ENCODE measurements at regions not wholly inside any gene's neighbourhood (a gene's known extent, or its start where the extent isn't known, plus 50 kb on each side); places are given as distances from the start of the nearest gene placed in this dataset.

DNA sequence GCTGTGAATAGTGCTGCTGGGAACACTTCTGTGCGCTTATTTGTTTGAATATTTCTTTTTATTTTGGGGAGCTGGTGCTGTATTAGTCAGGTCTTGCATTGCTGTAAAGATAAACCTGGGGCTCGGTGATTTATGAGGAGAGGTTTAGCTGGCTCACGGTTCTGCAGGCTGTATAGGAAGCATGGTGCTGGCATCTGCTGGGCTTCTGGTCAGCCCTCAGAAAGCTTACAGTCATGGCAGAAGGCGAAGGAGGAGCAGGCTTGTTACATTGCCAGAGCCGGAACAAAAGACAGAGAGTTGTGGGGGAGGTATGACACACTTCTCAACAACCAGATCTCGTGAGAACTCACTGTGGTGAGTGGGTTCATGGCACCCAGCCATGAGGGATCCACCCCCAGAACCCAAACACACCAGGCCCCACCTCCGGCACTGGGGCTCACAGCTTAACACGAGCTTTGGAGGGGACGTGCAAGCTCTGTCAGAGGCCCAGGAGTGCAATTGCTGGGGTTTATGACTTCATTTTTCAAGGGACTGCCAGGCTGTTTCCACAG, 68.8 kb upstream of the GATA5 start (continued):
- TF ChIP-seq KAT7 (CRISPR knock-in tag; IDR thresholded peaks at IDR 0.05; ENCODE audit: borderline replicate concordance) = no peak
- no peak for TF ChIP-seq TCF7 (CRISPR knock-in tag; IDR thresholded peaks at IDR 0.05; ENCODE audit: low read depth)
- TF ChIP-seq, protein P1, sequence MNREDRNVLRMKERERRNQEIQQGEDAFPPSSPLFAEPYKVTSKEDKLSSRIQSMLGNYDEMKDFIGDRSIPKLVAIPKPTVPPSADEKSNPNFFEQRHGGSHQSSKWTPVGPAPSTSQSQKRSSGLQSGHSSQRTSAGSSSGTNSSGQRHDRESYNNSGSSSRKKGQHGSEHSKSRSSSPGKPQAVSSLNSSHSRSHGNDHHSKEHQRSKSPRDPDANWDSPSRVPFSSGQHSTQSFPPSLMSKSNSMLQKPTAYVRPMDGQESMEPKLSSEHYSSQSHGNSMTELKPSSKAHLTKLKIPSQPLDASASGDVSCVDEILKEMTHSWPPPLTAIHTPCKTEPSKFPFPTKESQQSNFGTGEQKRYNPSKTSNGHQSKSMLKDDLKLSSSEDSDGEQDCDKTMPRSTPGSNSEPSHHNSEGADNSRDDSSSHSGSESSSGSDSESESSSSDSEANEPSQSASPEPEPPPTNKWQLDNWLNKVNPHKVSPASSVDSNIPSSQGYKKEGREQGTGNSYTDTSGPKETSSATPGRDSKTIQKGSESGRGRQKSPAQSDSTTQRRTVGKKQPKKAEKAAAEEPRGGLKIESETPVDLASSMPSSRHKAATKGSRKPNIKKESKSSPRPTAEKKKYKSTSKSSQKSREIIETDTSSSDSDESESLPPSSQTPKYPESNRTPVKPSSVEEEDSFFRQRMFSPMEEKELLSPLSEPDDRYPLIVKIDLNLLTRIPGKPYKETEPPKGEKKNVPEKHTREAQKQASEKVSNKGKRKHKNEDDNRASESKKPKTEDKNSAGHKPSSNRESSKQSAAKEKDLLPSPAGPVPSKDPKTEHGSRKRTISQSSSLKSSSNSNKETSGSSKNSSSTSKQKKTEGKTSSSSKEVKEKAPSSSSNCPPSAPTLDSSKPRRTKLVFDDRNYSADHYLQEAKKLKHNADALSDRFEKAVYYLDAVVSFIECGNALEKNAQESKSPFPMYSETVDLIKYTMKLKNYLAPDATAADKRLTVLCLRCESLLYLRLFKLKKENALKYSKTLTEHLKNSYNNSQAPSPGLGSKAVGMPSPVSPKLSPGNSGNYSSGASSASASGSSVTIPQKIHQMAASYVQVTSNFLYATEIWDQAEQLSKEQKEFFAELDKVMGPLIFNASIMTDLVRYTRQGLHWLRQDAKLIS (CRISPR knock-in tag; IDR thresholded peaks at IDR 0.05; ENCODE audit: borderline replicate concordance) = no peak
- TF ChIP-seq, protein P2, sequence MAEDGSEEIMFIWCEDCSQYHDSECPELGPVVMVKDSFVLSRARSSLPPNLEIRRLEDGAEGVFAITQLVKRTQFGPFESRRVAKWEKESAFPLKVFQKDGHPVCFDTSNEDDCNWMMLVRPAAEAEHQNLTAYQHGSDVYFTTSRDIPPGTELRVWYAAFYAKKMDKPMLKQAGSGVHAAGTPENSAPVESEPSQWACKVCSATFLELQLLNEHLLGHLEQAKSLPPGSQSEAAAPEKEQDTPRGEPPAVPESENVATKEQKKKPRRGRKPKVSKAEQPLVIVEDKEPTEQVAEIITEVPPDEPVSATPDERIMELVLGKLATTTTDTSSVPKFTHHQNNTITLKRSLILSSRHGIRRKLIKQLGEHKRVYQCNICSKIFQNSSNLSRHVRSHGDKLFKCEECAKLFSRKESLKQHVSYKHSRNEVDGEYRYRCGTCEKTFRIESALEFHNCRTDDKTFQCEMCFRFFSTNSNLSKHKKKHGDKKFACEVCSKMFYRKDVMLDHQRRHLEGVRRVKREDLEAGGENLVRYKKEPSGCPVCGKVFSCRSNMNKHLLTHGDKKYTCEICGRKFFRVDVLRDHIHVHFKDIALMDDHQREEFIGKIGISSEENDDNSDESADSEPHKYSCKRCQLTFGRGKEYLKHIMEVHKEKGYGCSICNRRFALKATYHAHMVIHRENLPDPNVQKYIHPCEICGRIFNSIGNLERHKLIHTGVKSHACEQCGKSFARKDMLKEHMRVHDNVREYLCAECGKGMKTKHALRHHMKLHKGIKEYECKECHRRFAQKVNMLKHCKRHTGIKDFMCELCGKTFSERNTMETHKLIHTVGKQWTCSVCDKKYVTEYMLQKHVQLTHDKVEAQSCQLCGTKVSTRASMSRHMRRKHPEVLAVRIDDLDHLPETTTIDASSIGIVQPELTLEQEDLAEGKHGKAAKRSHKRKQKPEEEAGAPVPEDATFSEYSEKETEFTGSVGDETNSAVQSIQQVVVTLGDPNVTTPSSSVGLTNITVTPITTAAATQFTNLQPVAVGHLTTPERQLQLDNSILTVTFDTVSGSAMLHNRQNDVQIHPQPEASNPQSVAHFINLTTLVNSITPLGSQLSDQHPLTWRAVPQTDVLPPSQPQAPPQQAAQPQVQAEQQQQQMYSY (CRISPR knock-in tag; IDR thresholded peaks at IDR 0.05) = no peak
- no peak for TF ChIP-seq ATF1 (CRISPR knock-in tag; IDR thresholded peaks at IDR 0.05)
- no peak for TF ChIP-seq RELA (CRISPR knock-in tag; IDR thresholded peaks at IDR 0.05; ENCODE audit: borderline replicate concordance)
- no peak for TF ChIP-seq ESRRA (CRISPR knock-in tag; IDR thresholded peaks at IDR 0.05; ENCODE audit: borderline replicate concordance)

DNA sequence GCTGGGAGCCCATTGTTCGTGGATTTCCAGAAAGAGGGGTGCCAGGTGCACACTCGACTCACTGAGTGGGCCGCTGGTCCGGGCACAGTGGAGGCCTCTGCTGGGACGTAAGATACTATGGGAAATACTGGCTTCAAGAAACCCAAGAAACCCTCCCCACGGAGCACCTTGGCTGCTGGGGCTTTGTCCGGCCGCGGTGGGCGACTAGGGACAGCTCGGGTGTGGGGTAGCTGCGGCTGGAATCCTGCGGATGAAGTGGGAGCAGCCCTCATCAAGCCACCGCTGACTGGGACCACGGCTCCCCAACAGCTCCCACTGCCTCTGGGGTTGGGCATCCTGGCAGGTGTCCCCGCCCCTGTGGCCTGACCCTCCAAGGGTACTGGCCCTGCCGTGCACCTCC, 69.5 kb upstream of the GATA5 start:
- Mint-ChIP-seq H3K36me3 (no peaks in the 10 kb centered on the region), H3K9me3 (no peaks in the 10 kb centered on the region; the same call in 1 of the 2 replicates), H3K27me3 (ENCODE audit: low read depth) (no peaks in the 10 kb centered on the region; the same call in 1 of the 2 replicates), H3K27ac (no peak overlapping the region), H3K4me1 (no peaks in the 10 kb centered on the region), H3K4me3 (no peak overlapping the region)
- ChIA-PET POLR2A (interaction anchor here (1.0 kb wide), 1 partner anchor 56 kb away, joined by 3 read pairs; no protein-coding TSS in a partner anchor), CTCF (interaction anchor here (0.9 kb wide), 1 partner anchor 45 kb away, joined by 4 read pairs; no protein-coding TSS in a partner anchor)
- DNase-seq (ENCODE audit: low spot score) (no peak), ATAC-seq (no peak)
- TF ChIP-seq, protein P3, sequence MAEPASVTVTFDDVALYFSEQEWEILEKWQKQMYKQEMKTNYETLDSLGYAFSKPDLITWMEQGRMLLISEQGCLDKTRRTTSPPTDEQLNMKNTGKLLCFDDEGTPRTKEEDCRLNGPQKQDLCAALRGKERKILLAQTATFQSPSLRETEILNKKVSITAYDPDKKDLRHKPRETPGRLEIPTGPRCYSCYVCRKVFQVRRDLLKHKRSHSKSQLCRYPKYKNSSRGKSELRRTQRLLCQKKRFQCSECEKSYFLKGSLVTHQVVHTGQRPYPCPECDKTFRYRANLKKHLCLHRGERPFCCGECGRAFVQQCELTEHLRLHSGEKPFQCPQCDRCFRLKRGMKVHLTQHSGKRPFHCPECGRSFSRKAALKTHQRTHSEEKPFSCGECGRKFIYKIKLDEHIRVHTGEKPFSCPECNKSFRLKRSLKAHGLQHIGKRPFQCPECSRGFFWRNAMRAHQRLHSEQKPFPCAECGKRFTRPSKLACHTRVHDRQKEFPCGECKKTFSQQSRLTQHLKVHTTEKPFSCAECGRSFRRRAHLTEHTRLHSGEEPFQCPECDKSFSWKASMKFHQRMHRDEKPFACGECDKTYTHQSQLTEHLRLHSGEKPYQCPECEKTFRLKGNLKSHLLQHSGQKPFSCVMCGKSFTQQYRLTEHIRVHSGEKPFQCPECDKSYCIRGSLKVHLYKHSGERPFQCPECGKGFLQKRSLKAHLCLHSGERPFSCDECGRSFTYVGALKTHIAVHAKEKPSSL (CRISPR knock-in tag; conservative IDR thresholded peaks at IDR 0.05) = no peak
- TF ChIP-seq, protein P4, sequence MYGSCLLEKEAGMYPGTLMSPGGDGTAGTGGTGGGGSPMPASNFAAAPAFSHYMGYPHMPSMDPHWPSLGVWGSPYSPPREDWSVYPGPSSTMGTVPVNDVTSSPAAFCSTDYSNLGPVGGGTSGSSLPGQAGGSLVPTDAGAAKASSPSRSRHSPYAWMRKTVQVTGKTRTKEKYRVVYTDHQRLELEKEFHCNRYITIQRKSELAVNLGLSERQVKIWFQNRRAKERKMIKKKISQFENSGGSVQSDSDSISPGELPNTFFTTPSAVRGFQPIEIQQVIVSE (CRISPR knock-in tag; IDR thresholded peaks at IDR 0.05; ENCODE audit: borderline replicate concordance) = no peak
- TF ChIP-seq, protein P5, sequence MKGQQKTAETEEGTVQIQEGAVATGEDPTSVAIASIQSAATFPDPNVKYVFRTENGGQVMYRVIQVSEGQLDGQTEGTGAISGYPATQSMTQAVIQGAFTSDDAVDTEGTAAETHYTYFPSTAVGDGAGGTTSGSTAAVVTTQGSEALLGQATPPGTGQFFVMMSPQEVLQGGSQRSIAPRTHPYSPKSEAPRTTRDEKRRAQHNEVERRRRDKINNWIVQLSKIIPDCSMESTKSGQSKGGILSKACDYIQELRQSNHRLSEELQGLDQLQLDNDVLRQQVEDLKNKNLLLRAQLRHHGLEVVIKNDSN (CRISPR knock-in tag; IDR thresholded peaks at IDR 0.05) = no peak
- TF ChIP-seq, protein P6, sequence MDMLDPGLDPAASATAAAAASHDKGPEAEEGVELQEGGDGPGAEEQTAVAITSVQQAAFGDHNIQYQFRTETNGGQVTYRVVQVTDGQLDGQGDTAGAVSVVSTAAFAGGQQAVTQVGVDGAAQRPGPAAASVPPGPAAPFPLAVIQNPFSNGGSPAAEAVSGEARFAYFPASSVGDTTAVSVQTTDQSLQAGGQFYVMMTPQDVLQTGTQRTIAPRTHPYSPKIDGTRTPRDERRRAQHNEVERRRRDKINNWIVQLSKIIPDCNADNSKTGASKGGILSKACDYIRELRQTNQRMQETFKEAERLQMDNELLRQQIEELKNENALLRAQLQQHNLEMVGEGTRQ (CRISPR knock-in tag; IDR thresholded peaks at IDR 0.05) = no peak
- TF ChIP-seq TCF7 (CRISPR knock-in tag; IDR thresholded peaks at IDR 0.05; ENCODE audit: low read depth) (no peak), ETV6 (CRISPR knock-in tag; IDR thresholded peaks at IDR 0.05) (no peak), NFYB (CRISPR knock-in tag; conservative IDR thresholded peaks at IDR 0.05; ENCODE audit: low read depth) (no peak), SP1 (CRISPR knock-in tag; conservative IDR thresholded peaks at IDR 0.05) (no peak)
- TF ChIP-seq, protein P7, sequence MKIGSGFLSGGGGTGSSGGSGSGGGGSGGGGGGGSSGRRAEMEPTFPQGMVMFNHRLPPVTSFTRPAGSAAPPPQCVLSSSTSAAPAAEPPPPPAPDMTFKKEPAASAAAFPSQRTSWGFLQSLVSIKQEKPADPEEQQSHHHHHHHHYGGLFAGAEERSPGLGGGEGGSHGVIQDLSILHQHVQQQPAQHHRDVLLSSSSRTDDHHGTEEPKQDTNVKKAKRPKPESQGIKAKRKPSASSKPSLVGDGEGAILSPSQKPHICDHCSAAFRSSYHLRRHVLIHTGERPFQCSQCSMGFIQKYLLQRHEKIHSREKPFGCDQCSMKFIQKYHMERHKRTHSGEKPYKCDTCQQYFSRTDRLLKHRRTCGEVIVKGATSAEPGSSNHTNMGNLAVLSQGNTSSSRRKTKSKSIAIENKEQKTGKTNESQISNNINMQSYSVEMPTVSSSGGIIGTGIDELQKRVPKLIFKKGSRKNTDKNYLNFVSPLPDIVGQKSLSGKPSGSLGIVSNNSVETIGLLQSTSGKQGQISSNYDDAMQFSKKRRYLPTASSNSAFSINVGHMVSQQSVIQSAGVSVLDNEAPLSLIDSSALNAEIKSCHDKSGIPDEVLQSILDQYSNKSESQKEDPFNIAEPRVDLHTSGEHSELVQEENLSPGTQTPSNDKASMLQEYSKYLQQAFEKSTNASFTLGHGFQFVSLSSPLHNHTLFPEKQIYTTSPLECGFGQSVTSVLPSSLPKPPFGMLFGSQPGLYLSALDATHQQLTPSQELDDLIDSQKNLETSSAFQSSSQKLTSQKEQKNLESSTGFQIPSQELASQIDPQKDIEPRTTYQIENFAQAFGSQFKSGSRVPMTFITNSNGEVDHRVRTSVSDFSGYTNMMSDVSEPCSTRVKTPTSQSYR (CRISPR knock-in tag; IDR thresholded peaks at IDR 0.05) = no peak
- TF ChIP-seq, protein P8, sequence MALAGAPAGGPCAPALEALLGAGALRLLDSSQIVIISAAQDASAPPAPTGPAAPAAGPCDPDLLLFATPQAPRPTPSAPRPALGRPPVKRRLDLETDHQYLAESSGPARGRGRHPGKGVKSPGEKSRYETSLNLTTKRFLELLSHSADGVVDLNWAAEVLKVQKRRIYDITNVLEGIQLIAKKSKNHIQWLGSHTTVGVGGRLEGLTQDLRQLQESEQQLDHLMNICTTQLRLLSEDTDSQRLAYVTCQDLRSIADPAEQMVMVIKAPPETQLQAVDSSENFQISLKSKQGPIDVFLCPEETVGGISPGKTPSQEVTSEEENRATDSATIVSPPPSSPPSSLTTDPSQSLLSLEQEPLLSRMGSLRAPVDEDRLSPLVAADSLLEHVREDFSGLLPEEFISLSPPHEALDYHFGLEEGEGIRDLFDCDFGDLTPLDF (CRISPR knock-in tag; IDR thresholded peaks at IDR 0.05) = no peak
